PC-9 (cell line): ENCODE measurements at regions not wholly inside any gene's neighbourhood (a gene's known extent, or its start where the extent isn't known, plus 50 kb on each side); places are given as distances from the start of the nearest gene placed in this dataset.

Source experiments
- BruUV-seq: library from RNA; stranded (reverse); fragments of 400-500 nt; replicated peaks from 2 replicates; lab custom pipeline; 2021; lab: Mats Ljungman, UMichigan
- CTCF ChIA-PET: fragments of 300-600 bp; sonication (Branson Sonifier 250); formaldehyde crosslinking; loops from one replicate; lab custom pipeline; 2022; ENCODE audit warnings: antibody characterized with exemption; lab: Charles Lee
- POLR2A ChIA-PET: fragments of 300-600 bp; sonication (Branson Sonifier 250); formaldehyde crosslinking; loops from one replicate; lab custom pipeline; 2022; ENCODE audit warnings: antibody characterized with exemption; ENCODE audit not compliant: unreplicated experiment; lab: Charles Lee
- DNase-seq, 2 experiments: peaks; one replicate each; pipeline versions ENCODE4 v3.0.0 to v3.0.0-alpha.2; 2015 to 2022; ENCODE audit warnings: mixed read lengths in 1 of 2
- H2AFZ ChIP-seq: fragments of 200-600 bp; sonication (generic); 2 replicates; pipeline ENCODE4 v1.8.1; 2017; ENCODE audit warnings: antibody characterized with exemption
- H3F3A ChIP-seq: fragments of 200-600 bp; sonication (generic); 2 replicates; pipeline ENCODE4 v1.8.1; 2017; ENCODE audit warnings: antibody characterized with exemption, mild to moderate bottlenecking, low read depth; ENCODE audit not compliant: insufficient read depth
- H3K27ac ChIP-seq: fragments of 200-600 bp; sonication (generic); 2 replicates; pipeline ENCODE4 v1.6.1; 2016; ENCODE audit warnings: mixed run types
- H3K27me3 ChIP-seq: fragments of 200-600 bp; sonication (generic); 2 replicates; pipeline ENCODE4 v1.6.1; 2016; ENCODE audit warnings: low read depth, mixed run types; ENCODE audit not compliant: insufficient read depth
- H3K36me3 ChIP-seq: fragments of 200-600 bp; sonication (generic); 2 replicates; pipeline ENCODE4 v1.6.1; 2016; ENCODE audit warnings: low read depth, mixed run types
- H3K4me1 ChIP-seq: fragments of 200-600 bp; sonication (generic); replicated peaks from 2 replicates; pipeline ENCODE4 v1.6.1; 2016; ENCODE audit warnings: mixed run types; ENCODE audit not compliant: insufficient read depth
- H3K4me2 ChIP-seq: fragments of 200-600 bp; sonication (generic); 2 replicates; pipeline ENCODE4 v1.6.1; 2017; ENCODE audit warnings: mixed run types
- H3K4me3 ChIP-seq: fragments of 200-600 bp; sonication (generic); 2 replicates; pipeline ENCODE4 v1.6.1; 2016; ENCODE audit warnings: mixed run types
- H3K79me2 ChIP-seq: fragments of 200-600 bp; sonication (generic); 2 replicates; pipeline ENCODE4 v1.6.1; 2017; ENCODE audit warnings: low read depth, mixed run types
- H3K9me2 ChIP-seq: fragments of 200-600 bp; sonication (generic); 2 replicates; pipeline ENCODE4 v1.8.1; 2017; ENCODE audit warnings: mild to moderate bottlenecking; ENCODE audit not compliant: insufficient read depth
- H3K9me3 ChIP-seq: fragments of 200-600 bp; sonication (generic); 2 replicates; pipeline ENCODE4 v1.8.1; 2016; ENCODE audit warnings: low read depth; ENCODE audit not compliant: insufficient read depth
- H4K20me1 ChIP-seq: fragments of 200-600 bp; sonication (generic); 2 replicates; pipeline ENCODE4 v1.8.1; 2017; ENCODE audit not compliant: insufficient read depth
- EZH2 ChIP-seq: fragments of 200-600 bp; sonication (generic); IDR thresholded peaks from 2 replicates; pipeline ENCODE4 v1.8.0; 2017; ENCODE audit warnings: antibody characterized with exemption, low read depth
- intact Hi-C: fragments of 100-400 bp; cut with micrococcal nuclease; formaldehyde crosslinking; loops from one replicate; pipeline ENCODE4 v1.10.0; 2022; ENCODE audit not compliant: unreplicated experiment
- TF ChIP-seq, protein P1 (sequence below): fragments of 200-600 bp; sonication (generic); conservative IDR thresholded peaks from 2 replicates; pipeline ENCODE4 v1.6.1; 2017; ENCODE audit warnings: mixed run types, antibody characterized with exemption, mild to moderate bottlenecking, moderate library complexity

- CTCF ChIA-PET = no interaction called here
- intact Hi-C loops = no loop called here
- TF ChIP-seq, protein P1, sequence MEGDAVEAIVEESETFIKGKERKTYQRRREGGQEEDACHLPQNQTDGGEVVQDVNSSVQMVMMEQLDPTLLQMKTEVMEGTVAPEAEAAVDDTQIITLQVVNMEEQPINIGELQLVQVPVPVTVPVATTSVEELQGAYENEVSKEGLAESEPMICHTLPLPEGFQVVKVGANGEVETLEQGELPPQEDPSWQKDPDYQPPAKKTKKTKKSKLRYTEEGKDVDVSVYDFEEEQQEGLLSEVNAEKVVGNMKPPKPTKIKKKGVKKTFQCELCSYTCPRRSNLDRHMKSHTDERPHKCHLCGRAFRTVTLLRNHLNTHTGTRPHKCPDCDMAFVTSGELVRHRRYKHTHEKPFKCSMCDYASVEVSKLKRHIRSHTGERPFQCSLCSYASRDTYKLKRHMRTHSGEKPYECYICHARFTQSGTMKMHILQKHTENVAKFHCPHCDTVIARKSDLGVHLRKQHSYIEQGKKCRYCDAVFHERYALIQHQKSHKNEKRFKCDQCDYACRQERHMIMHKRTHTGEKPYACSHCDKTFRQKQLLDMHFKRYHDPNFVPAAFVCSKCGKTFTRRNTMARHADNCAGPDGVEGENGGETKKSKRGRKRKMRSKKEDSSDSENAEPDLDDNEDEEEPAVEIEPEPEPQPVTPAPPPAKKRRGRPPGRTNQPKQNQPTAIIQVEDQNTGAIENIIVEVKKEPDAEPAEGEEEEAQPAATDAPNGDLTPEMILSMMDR = no peak
- TF ChIP-seq EZH2 = no peak
- H3K9me2 ChIP-seq = no peaks in the 10 kb centered on the region
- no peak overlapping the region for H2AFZ ChIP-seq
- H3K4me1 ChIP-seq = no peaks in the 10 kb centered on the region
- peaks cover 14% of the 10 kb centered on the region for H3F3A ChIP-seq
- H4K20me1 ChIP-seq = no peaks in the 10 kb centered on the region
- H3K79me2 ChIP-seq = no peaks in the 10 kb centered on the region
- DNase-seq = no peak
- no peaks in the 10 kb centered on the region for H3K36me3 ChIP-seq
- peaks cover 5% of the 10 kb centered on the region; the same call in 1 of the 2 replicates for H3K9me3 ChIP-seq
- H3K4me3 ChIP-seq = no peak overlapping the region
- H3K4me2 ChIP-seq = no peak overlapping the region
- peaks cover 77% of the 10 kb centered on the region for H3K27me3 ChIP-seq
- POLR2A ChIA-PET = no interaction called here
- no peak overlapping the region for H3K27ac ChIP-seq
- no TSS peak for BruUV-seq
Observed at GRCh38 chr5:2529371-2530092, 221.9 kb downstream of the IRX2 start.

- Histone ChIP-seq H3K36me3 (no peaks in the 10 kb centered on the region), H2AFZ (no peak overlapping the region), H3F3A (peaks cover 8% of the 10 kb centered on the region), H3K9me2 (no peaks in the 10 kb centered on the region), H3K4me3 (no peak overlapping the region), H3K79me2 (no peaks in the 10 kb centered on the region), H3K9me3 (peaks cover 5% of the 10 kb centered on the region; the same call in 1 of the 2 replicates), H3K4me2 (no peak overlapping the region), H4K20me1 (no peaks in the 10 kb centered on the region), H3K27me3 (peaks cover 95% of the 10 kb centered on the region), H3K27ac (no peak overlapping the region), H3K4me1 (no peaks in the 10 kb centered on the region)
- no TSS peak for BruUV-seq
- TF ChIP-seq, protein P1 = no peak
- no peak for TF ChIP-seq EZH2
- DNase-seq = no peak
- ChIA-PET CTCF (no interaction called here), POLR2A (no interaction called here)
- intact Hi-C loops = no loop called here
Observed at GRCh38 chr5:2525351-2525750, 226.1 kb downstream of the IRX2 start.

GRCh38 chr5:2524620-2525019 is 226.9 kb downstream of the IRX2 start:
- peaks cover 95% of the 10 kb centered on the region for H3K27me3 ChIP-seq
- H3K36me3 ChIP-seq = no peaks in the 10 kb centered on the region
- H3K4me2 ChIP-seq = no peak overlapping the region
- intact Hi-C loops = no loop called here
- H3K9me3 ChIP-seq = peaks cover 5% of the 10 kb centered on the region; the same call in 1 of the 2 replicates
- no peaks in the 10 kb centered on the region for H3K79me2 ChIP-seq
- H3K9me2 ChIP-seq = no peaks in the 10 kb centered on the region
- H3F3A ChIP-seq = peaks cover 8% of the 10 kb centered on the region
- no peak overlapping the region for H3K4me3 ChIP-seq
- POLR2A ChIA-PET = no interaction called here
- no peaks in the 10 kb centered on the region for H4K20me1 ChIP-seq
- H3K27ac ChIP-seq = no peak overlapping the region
- BruUV-seq = no TSS peak
- H2AFZ ChIP-seq = no peak overlapping the region
- TF ChIP-seq, protein P1 = no peak
- TF ChIP-seq EZH2 = no peak
- CTCF ChIA-PET = no interaction called here
- H3K4me1 ChIP-seq = no peaks in the 10 kb centered on the region
- no peak for DNase-seq
